ENCODE measurements at regions not wholly inside any gene's neighbourhood (a gene's known extent, or its start where the extent isn't known, plus 50 kb on each side); places are given as distances from the start of the nearest gene placed in this dataset.

GRCh38 chr1:38327559-38327973, 281.0 kb upstream of the POU3F1 start:
- Histone ChIP-seq H3K36me3 (ENCODE audit: low read depth) (no peaks in the 10 kb centered on the region), H3K9me3 (no peaks in the 10 kb centered on the region), H3K4me1 (ENCODE audit: low read depth) (no peaks in the 10 kb centered on the region), H3K4me3 (no peak overlapping the region)
- intact Hi-C loops (cut with DNase I, micrococcal nuclease), result no loop called here
- DNase-seq (no peak), ATAC-seq (no peak)
- no peak for TF ChIP-seq CTCF (IDR thresholded peaks at IDR 0.05)

- DNase-seq (no peak), ATAC-seq (no peak)
- Histone ChIP-seq H3K4me3 (no peak overlapping the region), H3K36me3 (ENCODE audit: low read depth) (no peaks in the 10 kb centered on the region), H3K9me3 (no peaks in the 10 kb centered on the region), H3K4me1 (ENCODE audit: low read depth) (no peaks in the 10 kb centered on the region)
- no peak for TF ChIP-seq CTCF (IDR thresholded peaks at IDR 0.05)
- intact Hi-C loops (cut with DNase I, micrococcal nuclease), result no loop called here
Measured at GRCh38 chr1:38326856-38327255, 280.3 kb upstream of the POU3F1 start.

- DNase-seq, result no peak
- intact Hi-C loops (cut with DNase I, micrococcal nuclease), result no loop called here
- Histone ChIP-seq H3K4me3 (no peak overlapping the region), H3K4me1 (ENCODE audit: low read depth) (no peaks in the 10 kb centered on the region), H3K36me3 (ENCODE audit: low read depth) (no peaks in the 10 kb centered on the region), H3K9me3 (no peaks in the 10 kb centered on the region)
- no peak for TF ChIP-seq CTCF (IDR thresholded peaks at IDR 0.05)
- no peak for ATAC-seq
Measured at GRCh38 chr1:38326135-38326534, 279.5 kb upstream of the POU3F1 start.

GRCh38 chr1:38312753-38313152, 266.2 kb upstream of the POU3F1 start:
- H3K36me3 ChIP-seq (ENCODE audit: low read depth), result no peaks in the 10 kb centered on the region
- ATAC-seq (no peak), DNase-seq (no peak)
- TF ChIP-seq CTCF (IDR thresholded peaks at IDR 0.05), result no peak
- no peaks in the 10 kb centered on the region for H3K4me1 ChIP-seq (ENCODE audit: low read depth)
- intact Hi-C loops (cut with DNase I, micrococcal nuclease), result no loop called here
- no peaks in the 10 kb centered on the region for H3K9me3 ChIP-seq
- no peak overlapping the region for H3K4me3 ChIP-seq

GRCh38 chr1:38310079-38310478, 263.5 kb upstream of the POU3F1 start:
- Histone ChIP-seq H3K36me3 (ENCODE audit: low read depth) (no peaks in the 10 kb centered on the region), H3K9me3 (no peaks in the 10 kb centered on the region), H3K4me3 (no peak overlapping the region), H3K4me1 (ENCODE audit: low read depth) (no peaks in the 10 kb centered on the region)
- ATAC-seq (no peak), DNase-seq (no peak)
- intact Hi-C loops (cut with DNase I, micrococcal nuclease), result no loop called here
- no peak for TF ChIP-seq CTCF (IDR thresholded peaks at IDR 0.05)

- ATAC-seq (no peak), DNase-seq (no peak)
- TF ChIP-seq CTCF (IDR thresholded peaks at IDR 0.05), result no peak
- intact Hi-C loops (cut with DNase I, micrococcal nuclease), result no loop called here
- H3K9me3 ChIP-seq, result no peaks in the 10 kb centered on the region
- H3K36me3 ChIP-seq (ENCODE audit: low read depth), result no peaks in the 10 kb centered on the region
- H3K4me1 ChIP-seq (ENCODE audit: low read depth), result no peaks in the 10 kb centered on the region
- H3K4me3 ChIP-seq, result no peak overlapping the region
Measured at GRCh38 chr1:38308780-38309179, 262.2 kb upstream of the POU3F1 start.

Measured in mucosa of descending colon (tissue), 3 donors.